ENCODE measurements at regions not wholly inside any gene's neighbourhood (a gene's known extent, or its start where the extent isn't known, plus 50 kb on each side); places are given as distances from the start of the nearest gene placed in this dataset.

DNA sequence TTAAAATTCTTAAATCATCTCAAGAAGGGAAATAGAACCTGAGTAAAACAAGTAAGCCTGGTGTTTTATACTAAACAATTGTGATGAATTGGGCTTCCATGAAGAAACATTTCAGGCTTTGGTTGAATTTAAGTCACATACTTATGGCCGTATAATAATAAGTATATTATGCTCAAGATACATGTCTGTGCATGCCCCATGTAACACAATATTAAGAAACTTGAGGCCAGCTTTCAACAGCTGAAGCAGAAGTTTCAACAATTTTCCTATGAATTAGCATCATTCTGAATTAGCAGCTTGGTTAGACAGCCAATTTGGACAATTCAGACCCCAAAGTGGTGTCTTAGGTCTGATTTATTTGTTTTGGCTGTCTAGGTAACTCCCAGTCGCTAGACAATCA, 243.7 kb downstream of the MYLK4 start:
- no peak overlapping the region for H3K4me3 ChIP-seq (ENCODE audit: low read length)
- BruUV-seq (replicated peaks): no TSS peak
- H3K4me2 ChIP-seq (ENCODE audit: low read length): no peak overlapping the region
- H3K79me2 ChIP-seq (ENCODE audit: low read length): no peaks in the 10 kb centered on the region
- ATAC-seq: no peak
- TF ChIP-seq, protein P1, sequence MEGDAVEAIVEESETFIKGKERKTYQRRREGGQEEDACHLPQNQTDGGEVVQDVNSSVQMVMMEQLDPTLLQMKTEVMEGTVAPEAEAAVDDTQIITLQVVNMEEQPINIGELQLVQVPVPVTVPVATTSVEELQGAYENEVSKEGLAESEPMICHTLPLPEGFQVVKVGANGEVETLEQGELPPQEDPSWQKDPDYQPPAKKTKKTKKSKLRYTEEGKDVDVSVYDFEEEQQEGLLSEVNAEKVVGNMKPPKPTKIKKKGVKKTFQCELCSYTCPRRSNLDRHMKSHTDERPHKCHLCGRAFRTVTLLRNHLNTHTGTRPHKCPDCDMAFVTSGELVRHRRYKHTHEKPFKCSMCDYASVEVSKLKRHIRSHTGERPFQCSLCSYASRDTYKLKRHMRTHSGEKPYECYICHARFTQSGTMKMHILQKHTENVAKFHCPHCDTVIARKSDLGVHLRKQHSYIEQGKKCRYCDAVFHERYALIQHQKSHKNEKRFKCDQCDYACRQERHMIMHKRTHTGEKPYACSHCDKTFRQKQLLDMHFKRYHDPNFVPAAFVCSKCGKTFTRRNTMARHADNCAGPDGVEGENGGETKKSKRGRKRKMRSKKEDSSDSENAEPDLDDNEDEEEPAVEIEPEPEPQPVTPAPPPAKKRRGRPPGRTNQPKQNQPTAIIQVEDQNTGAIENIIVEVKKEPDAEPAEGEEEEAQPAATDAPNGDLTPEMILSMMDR (conservative IDR thresholded peaks at IDR 0.05; ENCODE audit: low read depth, low read length): no peak
- H3K9me2 ChIP-seq (replicated peaks; ENCODE audit: low read length): no peaks in the 10 kb centered on the region
- ChIA-PET CTCF (no interaction called here), POLR2A (ENCODE audit: unreplicated experiment) (no interaction called here)
- H3K4me1 ChIP-seq (ENCODE audit: insufficient read depth, low read length): peaks cover 14% of the 10 kb centered on the region
- H3K36me3 ChIP-seq (ENCODE audit: low read depth, low read length): no peaks in the 10 kb centered on the region
- no peaks in the 10 kb centered on the region for H3F3A ChIP-seq (ENCODE audit: low read length, unreplicated experiment)
- no peak overlapping the region for H3K9ac ChIP-seq (ENCODE audit: low read length)
- no peaks in the 10 kb centered on the region for H4K20me1 ChIP-seq (ENCODE audit: low read length)
- H3K27ac ChIP-seq (ENCODE audit: low read length): no peak overlapping the region
- no peaks in the 10 kb centered on the region for H3K9me3 ChIP-seq (ENCODE audit: low read length)
- peaks cover 25% of the 10 kb centered on the region for H3K27me3 ChIP-seq (ENCODE audit: low read length)
- DNase-seq: no peak
- no peak overlapping the region for H2AFZ ChIP-seq (ENCODE audit: low read length)
- intact Hi-C loops (cut with micrococcal nuclease): no loop called here

GRCh38 chr6:2505624-2506023, 245.1 kb downstream of the MYLK4 start:
- no peak for ATAC-seq
- Histone ChIP-seq H4K20me1 (ENCODE audit: low read length) (no peaks in the 10 kb centered on the region), H3K4me3 (ENCODE audit: low read length) (no peak overlapping the region), H3K9me3 (ENCODE audit: low read length) (no peaks in the 10 kb centered on the region), H3K4me2 (ENCODE audit: low read length) (no peak overlapping the region), H3K9ac (ENCODE audit: low read length) (no peak overlapping the region), H3K9me2 (replicated peaks; ENCODE audit: low read length) (no peaks in the 10 kb centered on the region), H3F3A (ENCODE audit: low read length, unreplicated experiment) (no peaks in the 10 kb centered on the region), H3K79me2 (ENCODE audit: low read length) (no peaks in the 10 kb centered on the region), H2AFZ (ENCODE audit: low read length) (no peak overlapping the region), H3K27me3 (ENCODE audit: low read length) (peaks cover 25% of the 10 kb centered on the region), H3K4me1 (ENCODE audit: insufficient read depth, low read length) (peaks cover 17% of the 10 kb centered on the region), H3K36me3 (ENCODE audit: low read depth, low read length) (no peaks in the 10 kb centered on the region), H3K27ac (ENCODE audit: low read length) (no peak overlapping the region)
- intact Hi-C loops (cut with micrococcal nuclease): no loop called here
- no peak for TF ChIP-seq EZH2phosphoT487 (IDR thresholded peaks at IDR 0.05; ENCODE audit: borderline replicate concordance, low read length)
- TF ChIP-seq, protein P1 (conservative IDR thresholded peaks at IDR 0.05; ENCODE audit: low read depth, low read length): peak; percentile 79
- BruUV-seq (replicated peaks): no TSS peak
- ChIA-PET POLR2A (ENCODE audit: unreplicated experiment) (no interaction called here), CTCF (no interaction called here)
- DNase-seq: peak; percentile 38

- Histone ChIP-seq H3K36me3 (ENCODE audit: low read depth, low read length) (no peaks in the 10 kb centered on the region), H3K9me3 (ENCODE audit: low read length) (no peaks in the 10 kb centered on the region), H3K4me3 (ENCODE audit: low read length) (no peak overlapping the region), H3K27ac (ENCODE audit: low read length) (no peak overlapping the region), H3K4me1 (ENCODE audit: insufficient read depth, low read length) (peaks cover 27% of the 10 kb centered on the region), H4K20me1 (ENCODE audit: low read length) (no peaks in the 10 kb centered on the region), H3K9ac (ENCODE audit: low read length) (no peak overlapping the region), H3K27me3 (ENCODE audit: low read length) (peaks cover 25% of the 10 kb centered on the region), H3F3A (ENCODE audit: low read length, unreplicated experiment) (no peaks in the 10 kb centered on the region), H2AFZ (ENCODE audit: low read length) (no peak overlapping the region), H3K79me2 (ENCODE audit: low read length) (no peaks in the 10 kb centered on the region), H3K4me2 (ENCODE audit: low read length) (no peak overlapping the region), H3K9me2 (replicated peaks; ENCODE audit: low read length) (no peaks in the 10 kb centered on the region)
- ChIA-PET POLR2A (ENCODE audit: unreplicated experiment) (no interaction called here), CTCF (no interaction called here)
- no peak for ATAC-seq
- TF ChIP-seq, protein P1 (conservative IDR thresholded peaks at IDR 0.05; ENCODE audit: low read depth, low read length): no peak
- TF ChIP-seq EZH2 (IDR thresholded peaks at IDR 0.05; ENCODE audit: low read length, unreplicated experiment) (no peak), EZH2phosphoT487 (IDR thresholded peaks at IDR 0.05; ENCODE audit: borderline replicate concordance, low read length) (no peak)
- intact Hi-C loops (cut with micrococcal nuclease): no loop called here
- no TSS peak for BruUV-seq (replicated peaks)
- DNase-seq: no peak
These were observed 246.1 kb downstream of the MYLK4 start for GRCh38 chr6:2504495-2505064.

All from PC-3 (cell line).